ENCODE measurements at regions not wholly inside any gene's neighbourhood (a gene's known extent, or its start where the extent isn't known, plus 50 kb on each side); places are given as distances from the start of the nearest gene placed in this dataset.
"Not testable (repeated sequence)": the region's sequence is repeated elsewhere in the genome, so short reads cannot be mapped to it uniquely, and the experiment has no call there.

DNA sequence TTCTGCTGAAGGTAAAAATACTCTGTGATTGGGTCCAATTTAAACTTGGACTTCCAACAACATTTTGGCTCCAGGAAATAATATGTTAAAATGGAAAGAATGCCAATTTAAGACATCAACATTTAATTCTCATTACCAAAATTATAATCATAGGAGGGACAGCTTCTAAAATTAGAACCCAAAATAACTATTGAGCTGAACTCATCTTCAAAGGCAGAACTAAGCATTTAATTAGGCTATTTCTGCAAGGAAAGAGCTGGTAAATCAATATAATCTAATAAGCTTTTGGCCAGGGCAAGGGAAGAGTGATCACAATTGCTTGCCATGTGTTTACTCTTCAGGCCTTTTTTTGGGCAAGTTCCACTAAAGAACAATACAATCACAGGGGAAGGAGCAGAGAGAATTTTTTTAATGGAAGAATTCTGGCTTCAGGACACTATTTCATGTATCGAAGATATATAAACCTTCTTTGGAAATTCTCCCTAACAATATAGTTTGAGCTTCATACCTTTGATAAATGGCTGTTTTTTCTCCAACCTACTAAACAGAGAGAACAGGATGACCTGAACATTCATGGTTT is 133.1 kb upstream of the PTBP2 start:
- no peaks in the 10 kb centered on the region for H3K27me3 ChIP-seq (ENCODE audit: insufficient read depth, low read length, poor library complexity, severe bottlenecking)

DNA sequence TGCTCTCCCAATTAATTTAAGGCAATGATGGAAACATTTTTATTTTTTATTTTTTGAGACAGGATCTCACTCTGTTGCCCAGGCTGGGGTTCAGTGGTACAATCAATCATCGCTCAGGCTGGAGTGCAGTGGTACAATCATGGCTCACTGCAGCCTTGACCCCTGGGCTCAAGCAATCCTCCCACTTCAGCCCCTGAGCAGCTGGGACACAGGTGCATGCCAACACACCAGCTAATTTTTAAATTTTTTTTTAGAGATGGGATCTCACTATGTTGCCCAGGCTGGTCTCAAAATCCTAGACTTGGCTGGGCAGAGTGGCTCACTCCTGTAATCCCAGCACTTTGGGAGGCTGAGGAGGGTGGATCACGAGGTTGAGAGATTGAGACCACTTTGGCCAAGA is 126.1 kb upstream of the PTBP2 start:
- H3K4me3 ChIP-seq (ENCODE audit: low read length, poor library complexity, severe bottlenecking); H3K27me3 ChIP-seq (ENCODE audit: insufficient read depth, low read length, poor library complexity, severe bottlenecking); H3K4me2 ChIP-seq (ENCODE audit: low read depth, low read length, poor library complexity, severe bottlenecking); H3K9me2 ChIP-seq (replicated peaks; ENCODE audit: low read depth, low read length); H3K79me2 ChIP-seq (ENCODE audit: insufficient read depth, low read length); H2AFZ ChIP-seq (ENCODE audit: low read length); H4K20me1 ChIP-seq (ENCODE audit: insufficient read depth, low read length, poor library complexity, severe bottlenecking); H3K36me3 ChIP-seq (ENCODE audit: insufficient read depth, low read length); H3K9ac ChIP-seq (ENCODE audit: low read depth, low read length, poor library complexity, severe bottlenecking); H3K4me1 ChIP-seq (ENCODE audit: insufficient read depth, low read length, poor library complexity, severe bottlenecking); H3F3A ChIP-seq (ENCODE audit: low read depth); H3K9me3 ChIP-seq (ENCODE audit: insufficient read depth, low read depth, low read length): not testable (repeated sequence)

More for the DNA sequence above, 133.1 kb upstream of the PTBP2 start:
- H3K9ac ChIP-seq (ENCODE audit: low read depth, low read length, poor library complexity, severe bottlenecking): no peak overlapping the region
- no peak overlapping the region for H3K4me2 ChIP-seq (ENCODE audit: low read depth, low read length, poor library complexity, severe bottlenecking)
- H3K4me1 ChIP-seq (ENCODE audit: insufficient read depth, low read length, poor library complexity, severe bottlenecking): peaks cover 4% of the 10 kb centered on the region
- H2AFZ ChIP-seq (ENCODE audit: low read length): no peak overlapping the region
- H3K9me3 ChIP-seq (ENCODE audit: insufficient read depth, low read depth, low read length): no peaks in the 10 kb centered on the region
- H3K79me2 ChIP-seq (ENCODE audit: insufficient read depth, low read length): no peaks in the 10 kb centered on the region
- H3K4me3 ChIP-seq (ENCODE audit: low read length, poor library complexity, severe bottlenecking): no peak overlapping the region
- H4K20me1 ChIP-seq (ENCODE audit: insufficient read depth, low read length, poor library complexity, severe bottlenecking): no peaks in the 10 kb centered on the region
- H3K36me3 ChIP-seq (ENCODE audit: insufficient read depth, low read length): no peaks in the 10 kb centered on the region
- H3K9me2 ChIP-seq (replicated peaks; ENCODE audit: low read depth, low read length): no peaks in the 10 kb centered on the region
- H3F3A ChIP-seq (ENCODE audit: low read depth): no peaks in the 10 kb centered on the region
- no peak for TF ChIP-seq EZH2phosphoT487 (IDR thresholded peaks at IDR 0.05; ENCODE audit: borderline replicate concordance)
- TF ChIP-seq, protein P1, sequence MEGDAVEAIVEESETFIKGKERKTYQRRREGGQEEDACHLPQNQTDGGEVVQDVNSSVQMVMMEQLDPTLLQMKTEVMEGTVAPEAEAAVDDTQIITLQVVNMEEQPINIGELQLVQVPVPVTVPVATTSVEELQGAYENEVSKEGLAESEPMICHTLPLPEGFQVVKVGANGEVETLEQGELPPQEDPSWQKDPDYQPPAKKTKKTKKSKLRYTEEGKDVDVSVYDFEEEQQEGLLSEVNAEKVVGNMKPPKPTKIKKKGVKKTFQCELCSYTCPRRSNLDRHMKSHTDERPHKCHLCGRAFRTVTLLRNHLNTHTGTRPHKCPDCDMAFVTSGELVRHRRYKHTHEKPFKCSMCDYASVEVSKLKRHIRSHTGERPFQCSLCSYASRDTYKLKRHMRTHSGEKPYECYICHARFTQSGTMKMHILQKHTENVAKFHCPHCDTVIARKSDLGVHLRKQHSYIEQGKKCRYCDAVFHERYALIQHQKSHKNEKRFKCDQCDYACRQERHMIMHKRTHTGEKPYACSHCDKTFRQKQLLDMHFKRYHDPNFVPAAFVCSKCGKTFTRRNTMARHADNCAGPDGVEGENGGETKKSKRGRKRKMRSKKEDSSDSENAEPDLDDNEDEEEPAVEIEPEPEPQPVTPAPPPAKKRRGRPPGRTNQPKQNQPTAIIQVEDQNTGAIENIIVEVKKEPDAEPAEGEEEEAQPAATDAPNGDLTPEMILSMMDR (conservative IDR thresholded peaks at IDR 0.05; ENCODE audit: low read length): no peak

DNA sequence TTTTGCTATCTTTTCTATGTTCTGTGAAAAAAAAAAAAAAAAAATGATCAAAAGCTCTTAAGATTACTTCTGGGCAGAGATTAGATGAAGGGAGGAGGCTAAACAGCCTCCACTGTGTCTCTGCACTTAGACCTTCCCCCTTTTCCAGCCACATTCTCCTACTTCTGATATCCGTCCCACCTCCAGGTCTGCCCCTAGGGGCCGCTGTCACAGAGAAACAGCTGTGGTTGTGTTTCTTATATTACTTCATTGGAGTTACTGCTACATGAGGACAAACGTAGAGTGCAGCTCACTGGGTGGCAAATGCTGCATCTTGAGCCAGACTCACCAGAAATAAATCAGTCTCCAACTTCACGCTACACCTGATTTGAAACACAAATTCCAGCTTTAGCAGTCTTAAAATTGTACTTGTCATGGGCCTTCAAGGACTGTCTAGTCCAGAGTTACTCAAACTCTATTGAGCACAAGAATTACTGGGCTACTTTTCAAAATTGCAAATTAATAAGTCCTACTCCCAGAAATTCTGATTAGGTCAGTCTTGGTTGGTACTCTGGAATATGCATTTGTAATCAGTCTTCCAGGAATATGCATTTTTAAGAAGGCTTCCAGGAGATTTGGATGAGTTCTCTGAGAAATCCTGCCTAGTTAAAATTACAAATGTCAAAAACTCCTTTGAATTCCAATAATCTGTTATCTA is 125.2 kb upstream of the PTBP2 start:
- no peaks in the 10 kb centered on the region for H3K36me3 ChIP-seq (ENCODE audit: insufficient read depth, low read length)
- H3K9ac ChIP-seq (ENCODE audit: low read depth, low read length, poor library complexity, severe bottlenecking): no peak overlapping the region
- H3K9me2 ChIP-seq (replicated peaks; ENCODE audit: low read depth, low read length): no peaks in the 10 kb centered on the region
- TF ChIP-seq, protein P1 (conservative IDR thresholded peaks at IDR 0.05; ENCODE audit: low read length): peak; percentile 73
- TF ChIP-seq EZH2phosphoT487 (IDR thresholded peaks at IDR 0.05; ENCODE audit: borderline replicate concordance): no peak
- H3K79me2 ChIP-seq (ENCODE audit: insufficient read depth, low read length): no peaks in the 10 kb centered on the region
- H4K20me1 ChIP-seq (ENCODE audit: insufficient read depth, low read length, poor library complexity, severe bottlenecking): no peaks in the 10 kb centered on the region
- H3K4me2 ChIP-seq (ENCODE audit: low read depth, low read length, poor library complexity, severe bottlenecking): no peak overlapping the region
- H3K9me3 ChIP-seq (ENCODE audit: insufficient read depth, low read depth, low read length): no peaks in the 10 kb centered on the region
- no peaks in the 10 kb centered on the region for H3K4me1 ChIP-seq (ENCODE audit: insufficient read depth, low read length, poor library complexity, severe bottlenecking)
- H3F3A ChIP-seq (ENCODE audit: low read depth): no peaks in the 10 kb centered on the region
- H3K27me3 ChIP-seq (ENCODE audit: insufficient read depth, low read length, poor library complexity, severe bottlenecking): no peaks in the 10 kb centered on the region
- H3K4me3 ChIP-seq (ENCODE audit: low read length, poor library complexity, severe bottlenecking): no peak overlapping the region
- no peak overlapping the region for H2AFZ ChIP-seq (ENCODE audit: low read length)

DNA sequence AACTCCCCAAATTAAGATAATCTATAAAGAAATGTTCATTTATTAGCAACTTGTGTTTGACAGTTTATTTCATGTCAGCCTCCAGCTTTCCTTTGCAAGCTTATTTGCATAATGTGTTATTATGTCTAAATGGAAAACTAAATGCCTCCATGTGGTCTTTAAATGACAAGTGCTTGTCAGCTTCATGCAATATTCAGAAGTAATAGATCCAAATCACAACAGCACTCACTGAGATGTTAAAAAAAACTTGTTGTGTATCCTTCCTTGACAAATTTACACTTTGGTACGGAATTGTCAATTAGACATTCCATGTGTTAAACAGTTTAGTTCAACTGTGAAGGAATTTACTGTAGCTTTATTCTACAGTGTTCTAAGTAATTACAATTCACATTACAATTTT is 124.4 kb upstream of the PTBP2 start:
- Histone ChIP-seq H3K79me2 (ENCODE audit: insufficient read depth, low read length) (no peaks in the 10 kb centered on the region), H3K4me2 (ENCODE audit: low read depth, low read length, poor library complexity, severe bottlenecking) (no peak overlapping the region), H3K36me3 (ENCODE audit: insufficient read depth, low read length) (no peaks in the 10 kb centered on the region), H4K20me1 (ENCODE audit: insufficient read depth, low read length, poor library complexity, severe bottlenecking) (no peaks in the 10 kb centered on the region), H3F3A (ENCODE audit: low read depth) (no peaks in the 10 kb centered on the region), H3K9me3 (ENCODE audit: insufficient read depth, low read depth, low read length) (no peaks in the 10 kb centered on the region), H3K9me2 (replicated peaks; ENCODE audit: low read depth, low read length) (no peaks in the 10 kb centered on the region), H3K4me1 (ENCODE audit: insufficient read depth, low read length, poor library complexity, severe bottlenecking) (no peaks in the 10 kb centered on the region), H3K27me3 (ENCODE audit: insufficient read depth, low read length, poor library complexity, severe bottlenecking) (no peaks in the 10 kb centered on the region), H3K4me3 (ENCODE audit: low read length, poor library complexity, severe bottlenecking) (no peak overlapping the region), H3K9ac (ENCODE audit: low read depth, low read length, poor library complexity, severe bottlenecking) (no peak overlapping the region), H2AFZ (ENCODE audit: low read length) (no peak overlapping the region)
- TF ChIP-seq, protein P1 (conservative IDR thresholded peaks at IDR 0.05; ENCODE audit: low read length): no peak
- TF ChIP-seq EZH2phosphoT487 (IDR thresholded peaks at IDR 0.05; ENCODE audit: borderline replicate concordance): no peak
